ENCODE measurements at regions not wholly inside any gene's neighbourhood (a gene's known extent, or its start where the extent isn't known, plus 50 kb on each side); places are given as distances from the start of the nearest gene placed in this dataset.

DNA sequence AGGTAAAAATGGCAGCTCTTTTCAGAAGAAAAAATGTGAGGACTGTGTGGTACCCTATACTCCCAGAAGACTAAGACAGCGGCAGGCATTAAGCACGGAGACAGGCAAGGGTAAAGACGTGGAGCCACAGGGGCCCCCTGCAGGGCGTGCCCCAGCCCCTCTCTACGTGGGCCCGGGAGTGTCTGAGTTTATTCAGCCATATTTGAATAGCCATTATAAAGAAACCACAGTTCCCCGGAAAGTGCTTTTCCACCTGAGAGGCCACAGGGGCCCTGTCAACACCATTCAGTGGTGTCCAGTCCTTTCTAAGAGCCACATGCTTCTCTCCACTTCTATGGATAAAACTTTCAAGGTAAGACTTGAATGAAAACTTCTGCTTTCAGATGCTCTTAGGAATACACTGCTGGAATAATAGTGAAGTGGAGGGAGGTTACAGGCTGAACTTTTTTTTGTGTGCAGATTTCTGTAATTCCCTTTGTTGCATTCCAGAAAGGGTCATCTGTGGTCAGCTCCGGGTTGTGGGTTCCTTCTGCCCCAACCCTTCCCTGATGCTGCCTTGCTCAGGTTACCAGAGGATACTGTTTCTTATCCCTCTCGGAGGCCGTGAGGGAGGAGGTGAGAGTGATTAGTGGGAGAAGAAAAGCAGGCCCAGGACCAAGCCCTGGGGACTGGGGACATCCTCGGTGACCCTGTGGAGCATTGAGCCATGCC is 58.4 kb downstream of the SLC25A47 start:
- in situ Hi-C loops (cut with HindIII; ENCODE audit: low sequenced_read_pairs), result no loop called here

DNA sequence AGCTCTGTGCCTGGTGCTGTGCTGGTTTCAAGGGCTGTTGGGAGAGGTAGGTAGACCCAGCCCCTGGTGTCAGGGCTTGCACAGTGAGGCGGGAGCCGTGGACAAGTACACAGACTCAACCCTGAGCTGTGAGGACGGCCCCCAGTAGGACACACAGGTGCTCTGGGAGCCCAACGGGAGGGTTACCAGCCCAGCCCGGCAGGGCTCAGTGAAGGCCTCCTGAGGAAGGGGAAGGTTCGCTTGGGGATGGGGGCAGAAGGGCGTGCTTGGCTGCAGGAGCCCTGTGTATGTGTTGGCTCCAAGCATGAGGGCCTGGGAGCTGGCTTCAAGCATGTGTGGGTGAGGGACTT is 58.9 kb downstream of the SLC25A47 start:
- in situ Hi-C loops (cut with HindIII; ENCODE audit: low sequenced_read_pairs), result no loop called here

DNA sequence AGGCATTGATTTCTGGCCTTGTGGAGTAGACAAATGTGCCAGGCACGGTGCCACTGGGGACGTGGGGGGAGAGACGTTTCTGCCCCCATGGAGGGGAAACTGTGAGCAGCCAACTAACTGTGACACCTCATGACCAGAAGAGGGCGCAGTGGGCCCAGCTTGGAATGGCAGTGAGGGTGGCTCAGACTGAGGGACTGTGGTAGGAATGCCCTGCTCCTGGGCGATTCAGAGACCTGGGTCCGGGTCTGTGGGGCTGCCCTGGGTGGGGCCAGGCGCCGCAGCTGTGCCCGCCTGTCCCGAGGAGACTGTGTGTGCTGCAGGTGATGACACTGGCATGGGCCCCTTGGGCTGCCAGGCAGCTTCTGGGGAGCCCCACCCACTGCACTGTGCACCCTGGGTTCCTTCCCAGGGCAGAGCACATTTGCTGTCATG is 60.6 kb downstream of the SLC25A47 start:
- in situ Hi-C loops (cut with HindIII; ENCODE audit: low sequenced_read_pairs), result no loop called here

DNA sequence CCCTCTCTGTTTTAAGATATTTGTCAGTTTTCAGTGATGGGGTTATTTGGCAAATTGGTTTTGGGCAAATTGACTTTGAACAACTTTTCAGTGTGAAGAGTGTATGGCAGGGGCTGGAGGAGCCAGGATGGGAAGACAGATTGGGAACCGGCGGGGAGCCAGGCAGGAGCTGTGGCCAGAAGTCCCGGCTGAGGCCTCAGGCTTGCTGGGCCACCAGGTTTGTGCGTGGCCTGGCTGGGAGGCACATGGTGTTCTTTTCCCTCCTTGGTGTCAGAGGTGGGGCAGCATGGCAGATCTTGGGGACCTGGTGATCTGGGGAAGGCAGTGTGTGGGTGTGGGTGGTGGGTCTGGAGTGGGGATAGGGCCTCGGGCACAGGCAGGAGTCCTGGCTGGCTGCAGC is 61.1 kb downstream of the SLC25A47 start:
- in situ Hi-C loops (cut with HindIII; ENCODE audit: low sequenced_read_pairs), result no loop called here

DNA sequence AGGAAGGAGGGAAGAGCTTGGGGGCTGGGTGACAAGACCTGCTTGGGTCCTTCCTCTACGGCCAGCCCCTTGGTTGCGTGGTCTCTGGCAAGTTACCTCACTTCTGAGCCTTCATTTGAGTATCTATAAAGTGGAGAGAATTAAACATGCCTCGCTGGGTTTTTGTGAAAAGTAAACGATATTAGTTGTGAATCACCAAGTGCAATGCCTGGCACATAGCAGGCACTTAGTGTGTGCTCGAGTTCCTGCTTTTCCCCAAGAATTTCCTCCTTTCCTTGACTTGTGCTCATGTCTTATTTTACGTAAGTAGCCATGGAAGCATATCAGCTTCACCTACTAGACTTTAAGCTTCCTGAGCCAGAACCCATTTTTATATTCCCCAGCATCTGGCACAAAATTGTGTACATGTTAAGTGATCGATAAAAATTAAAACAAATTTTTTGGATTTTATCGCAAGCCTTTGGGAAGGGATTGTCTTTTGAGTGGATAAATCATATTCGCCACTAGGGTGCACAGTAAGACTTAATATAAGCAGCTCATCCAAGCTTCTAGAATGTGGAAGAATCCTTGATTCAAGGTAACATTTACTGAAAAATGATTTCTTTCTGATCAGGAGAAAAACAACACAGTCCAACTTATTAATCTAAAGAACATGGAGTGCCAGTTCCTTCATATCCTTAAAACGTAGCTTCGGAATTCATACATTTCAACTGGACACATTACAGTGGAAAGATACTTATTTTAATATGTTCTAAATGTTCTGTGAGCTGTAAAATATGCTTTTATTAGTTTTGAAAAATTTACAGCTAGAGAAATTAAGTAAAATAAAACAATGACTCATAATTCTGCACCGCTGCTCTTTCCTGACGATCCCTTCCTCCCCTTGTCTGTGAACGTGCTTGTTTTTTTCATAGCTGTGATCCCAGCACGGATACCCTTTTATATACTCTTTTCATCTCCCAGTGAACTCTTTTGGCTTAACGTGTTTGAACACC is 62.0 kb downstream of the SLC25A47 start:
- in situ Hi-C loops (cut with HindIII; ENCODE audit: low sequenced_read_pairs), result loop anchor here (5.0 kb wide), 1 partner anchor 262 kb away; no protein-coding TSS in a partner anchor

DNA sequence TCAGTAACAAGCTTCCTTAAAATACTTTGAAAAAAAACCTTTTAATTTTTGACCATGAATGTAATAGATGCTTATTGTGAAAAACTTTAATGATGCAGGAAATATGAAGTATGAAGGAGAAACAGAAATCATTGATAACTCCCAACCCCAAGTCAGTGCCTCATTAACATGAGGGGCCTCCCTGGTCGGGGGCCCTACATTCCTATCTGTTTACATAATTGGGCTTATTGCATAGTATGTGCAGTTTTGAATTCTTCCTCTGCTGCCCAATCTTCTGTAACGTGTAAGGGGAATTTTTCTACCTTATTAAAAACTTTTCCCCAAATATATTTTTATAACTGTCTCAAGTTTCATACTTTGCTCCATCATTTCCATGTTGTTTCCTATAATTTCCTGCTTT is 63.0 kb downstream of the SLC25A47 start:
- in situ Hi-C loops (cut with HindIII; ENCODE audit: low sequenced_read_pairs), result loop anchor here (5.0 kb wide), 1 partner anchor 261 kb away; no protein-coding TSS in a partner anchor

DNA sequence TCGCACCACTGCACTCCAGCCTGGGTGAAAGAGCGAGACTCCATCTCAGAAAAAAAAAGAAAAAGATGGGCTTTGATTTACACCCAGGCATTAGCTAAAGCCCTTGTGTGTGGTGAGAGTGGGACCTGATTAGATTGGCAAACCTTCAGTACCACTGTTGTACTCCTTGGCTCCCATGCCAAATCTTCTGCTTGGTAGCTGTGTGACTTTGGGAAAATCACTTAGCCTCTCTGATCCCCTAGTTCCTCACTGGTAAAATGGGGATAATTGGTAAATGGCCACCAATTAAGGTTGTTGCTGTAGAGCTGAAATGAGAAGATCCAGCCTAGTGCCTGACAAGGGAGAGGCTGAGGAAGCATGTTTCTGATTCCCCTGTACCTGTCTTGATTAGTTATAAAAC is 63.7 kb downstream of the SLC25A47 start:
- in situ Hi-C loops (cut with HindIII; ENCODE audit: low sequenced_read_pairs), result loop anchor here (5.0 kb wide), 1 partner anchor 260 kb away; no protein-coding TSS in a partner anchor

DNA sequence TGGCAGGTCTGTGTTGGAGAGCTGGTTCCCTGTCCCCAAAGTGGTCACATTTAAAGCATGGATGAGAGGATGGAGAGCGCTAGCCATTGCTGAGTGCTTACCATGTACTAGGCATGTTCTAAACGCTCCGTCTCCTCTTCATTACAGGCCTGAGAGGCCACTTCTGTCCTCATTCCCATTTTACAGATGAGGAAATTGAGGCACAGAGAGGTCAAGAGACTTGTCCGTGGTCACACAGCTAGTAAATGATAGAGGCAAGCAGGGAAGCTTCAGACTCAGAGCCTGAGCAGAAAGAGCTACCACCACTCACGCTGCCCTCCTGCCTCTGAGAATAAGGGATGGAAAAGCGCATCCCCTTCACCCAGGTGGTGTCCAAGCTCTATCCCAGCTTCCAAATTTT is 64.3 kb downstream of the SLC25A47 start:
- in situ Hi-C loops (cut with HindIII; ENCODE audit: low sequenced_read_pairs), result loop anchor here (5.0 kb wide), 1 partner anchor 260 kb away; no protein-coding TSS in a partner anchor

DNA sequence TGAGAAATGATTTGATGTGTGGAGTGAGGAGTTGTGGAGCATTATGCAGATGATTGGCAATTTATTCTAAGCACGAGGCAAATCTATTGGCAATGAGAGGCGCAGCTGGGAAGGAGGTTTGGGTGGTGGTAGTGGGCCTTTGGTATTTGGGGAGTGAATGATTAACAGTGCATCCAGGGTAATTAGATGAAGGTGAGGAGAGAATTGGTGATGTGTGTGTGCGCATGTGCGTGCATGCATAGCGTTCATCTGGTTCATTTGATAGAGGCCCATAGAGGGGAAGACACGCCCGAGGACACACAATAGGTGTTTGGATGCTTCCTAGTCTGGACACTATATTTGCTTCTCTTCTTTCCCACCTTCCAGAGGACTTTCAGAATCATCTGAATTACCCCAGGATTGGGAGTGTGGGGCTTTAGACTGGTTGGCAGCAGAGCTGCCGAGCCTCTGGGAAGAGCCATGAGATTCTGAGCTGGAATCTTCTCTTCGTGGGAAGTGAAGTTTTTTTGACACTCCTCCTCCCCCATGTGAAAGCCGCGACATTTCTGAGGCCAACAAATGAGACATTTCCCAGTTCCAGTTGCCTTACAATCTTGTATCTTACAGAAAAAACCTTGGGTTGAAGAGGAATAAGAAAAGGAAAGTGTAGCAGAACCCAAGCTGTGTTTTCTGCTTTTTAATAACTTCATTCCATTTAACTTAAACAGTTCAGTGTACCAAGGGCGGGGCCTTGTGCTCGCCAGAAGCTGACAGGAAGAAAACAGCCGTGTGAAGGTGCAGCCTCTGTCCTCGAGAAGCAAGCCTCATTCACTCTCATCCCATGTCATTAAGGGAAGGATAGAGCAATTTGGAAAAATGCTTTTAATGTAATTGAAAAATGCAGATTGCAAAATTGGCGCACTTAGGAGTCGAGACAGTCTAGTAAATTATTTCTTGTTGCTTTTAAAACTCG is 65.2 kb downstream of the SLC25A47 start:
- in situ Hi-C loops (cut with HindIII; ENCODE audit: low sequenced_read_pairs), result loop anchor here (5.0 kb wide), 1 partner anchor 259 kb away; no protein-coding TSS in a partner anchor

DNA sequence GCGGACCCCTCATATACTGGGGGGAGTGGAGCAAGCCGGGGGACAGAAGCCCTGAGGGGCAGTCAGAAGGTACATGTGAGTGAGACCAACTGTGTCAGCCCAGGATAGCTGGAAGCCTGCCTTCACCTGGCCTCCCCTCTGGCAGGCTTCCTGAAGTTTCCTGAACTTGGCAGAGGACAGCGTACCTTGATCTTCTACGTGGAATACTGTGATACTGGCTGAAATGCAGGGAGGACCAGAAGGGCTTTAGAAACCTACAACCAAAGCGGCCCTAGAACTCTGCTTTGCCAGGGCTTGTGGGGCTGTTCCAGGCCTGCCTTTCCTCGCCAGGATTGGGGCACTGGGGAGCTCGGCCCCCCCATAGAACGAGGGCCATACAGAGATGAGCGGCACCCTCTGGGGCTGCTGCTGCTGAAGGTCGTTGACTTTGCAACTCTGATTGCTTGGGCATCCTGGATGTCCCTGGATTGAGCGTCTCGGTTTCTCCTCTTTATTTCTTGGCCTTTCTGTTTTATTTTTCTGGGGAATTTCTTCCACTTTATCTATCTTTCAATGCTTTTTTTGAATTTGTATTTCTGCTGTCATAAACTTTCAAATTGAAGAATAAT is 66.5 kb downstream of the SLC25A47 start:
- in situ Hi-C loops (cut with HindIII; ENCODE audit: low sequenced_read_pairs), result loop anchor here (5.0 kb wide), 1 partner anchor 258 kb away; no protein-coding TSS in a partner anchor

DNA sequence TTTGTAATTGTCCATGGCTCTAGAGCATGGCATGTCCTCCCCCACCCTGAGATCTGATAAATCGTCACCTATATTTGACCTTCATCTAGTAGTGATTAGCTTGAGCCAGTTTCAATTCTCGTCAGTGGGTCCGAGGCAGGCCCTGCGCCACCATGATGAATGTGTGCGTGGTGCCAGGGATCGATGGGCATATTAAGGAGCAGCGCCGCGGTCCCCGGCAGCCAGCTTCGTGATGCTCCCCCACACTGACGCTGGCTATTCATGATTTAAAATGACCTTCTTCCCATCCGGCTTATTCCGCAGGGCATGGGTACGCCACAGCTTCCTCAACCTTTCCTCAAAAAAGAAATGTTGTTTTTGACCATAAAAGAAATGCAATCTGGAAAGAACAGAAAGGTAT is 68.0 kb downstream of the SLC25A47 start:
- in situ Hi-C loops (cut with HindIII; ENCODE audit: low sequenced_read_pairs), result no loop called here

DNA sequence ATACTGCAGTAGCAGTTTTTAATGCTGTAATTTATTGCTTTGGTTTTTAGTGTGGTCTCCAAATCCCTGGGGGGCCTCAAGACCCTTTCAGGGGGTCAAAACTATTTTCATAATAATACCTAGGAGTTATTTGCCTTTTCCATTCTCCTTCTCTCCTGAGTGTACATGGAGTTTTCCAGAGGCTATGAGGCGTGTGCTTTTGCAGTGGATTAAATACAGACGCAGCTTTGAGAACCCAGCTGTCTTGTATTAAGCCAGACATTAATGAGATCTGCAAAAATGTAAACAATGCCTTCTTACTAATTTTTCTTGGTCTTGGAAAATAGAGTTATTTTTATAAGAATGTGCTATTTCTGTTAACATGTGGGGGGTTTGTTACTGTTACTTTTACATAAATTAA is 68.6 kb downstream of the SLC25A47 start:
- in situ Hi-C loops (cut with HindIII; ENCODE audit: low sequenced_read_pairs), result no loop called here

DNA sequence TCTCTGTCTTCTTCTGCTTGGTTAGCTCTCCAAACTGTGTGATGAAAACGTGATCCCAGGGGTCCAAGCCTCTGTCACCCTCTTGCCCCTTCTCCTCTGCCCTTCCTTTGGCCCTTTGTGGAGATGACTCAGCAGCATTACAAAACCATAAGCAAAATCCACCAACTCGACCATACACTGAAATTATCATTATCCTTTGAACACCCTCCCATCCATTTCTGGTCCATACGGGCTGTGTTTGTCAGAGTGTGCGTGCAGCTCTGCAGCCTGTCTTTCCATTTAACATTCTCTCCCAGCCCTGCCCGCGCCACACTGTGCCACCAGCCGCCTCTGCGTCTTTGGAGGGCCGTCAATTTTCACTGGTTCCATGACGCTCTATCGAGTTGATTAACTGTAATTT is 69.2 kb downstream of the SLC25A47 start:
- in situ Hi-C loops (cut with HindIII; ENCODE audit: low sequenced_read_pairs), result no loop called here

DNA sequence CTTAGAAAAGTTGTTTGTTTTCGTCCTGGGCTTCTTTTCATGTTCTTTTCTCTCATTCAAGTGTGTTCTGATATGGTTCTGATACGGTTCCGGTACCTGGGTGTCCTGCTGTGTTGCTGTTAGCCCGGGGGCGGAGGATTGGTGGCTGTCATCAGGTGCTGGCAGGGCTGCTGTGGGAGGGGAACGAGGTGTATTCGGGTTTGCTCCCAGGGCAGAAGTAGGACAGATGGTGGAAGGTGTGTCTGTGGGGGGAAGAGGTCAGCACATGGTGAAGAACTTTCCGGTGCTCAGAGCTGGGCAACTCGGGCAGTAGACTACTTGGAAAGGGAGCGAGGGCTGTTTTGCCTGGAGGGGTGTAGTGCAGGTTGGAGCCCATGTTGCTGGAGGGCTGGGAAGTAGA is 70.2 kb downstream of the SLC25A47 start:
- in situ Hi-C loops (cut with HindIII; ENCODE audit: low sequenced_read_pairs), result no loop called here

DNA sequence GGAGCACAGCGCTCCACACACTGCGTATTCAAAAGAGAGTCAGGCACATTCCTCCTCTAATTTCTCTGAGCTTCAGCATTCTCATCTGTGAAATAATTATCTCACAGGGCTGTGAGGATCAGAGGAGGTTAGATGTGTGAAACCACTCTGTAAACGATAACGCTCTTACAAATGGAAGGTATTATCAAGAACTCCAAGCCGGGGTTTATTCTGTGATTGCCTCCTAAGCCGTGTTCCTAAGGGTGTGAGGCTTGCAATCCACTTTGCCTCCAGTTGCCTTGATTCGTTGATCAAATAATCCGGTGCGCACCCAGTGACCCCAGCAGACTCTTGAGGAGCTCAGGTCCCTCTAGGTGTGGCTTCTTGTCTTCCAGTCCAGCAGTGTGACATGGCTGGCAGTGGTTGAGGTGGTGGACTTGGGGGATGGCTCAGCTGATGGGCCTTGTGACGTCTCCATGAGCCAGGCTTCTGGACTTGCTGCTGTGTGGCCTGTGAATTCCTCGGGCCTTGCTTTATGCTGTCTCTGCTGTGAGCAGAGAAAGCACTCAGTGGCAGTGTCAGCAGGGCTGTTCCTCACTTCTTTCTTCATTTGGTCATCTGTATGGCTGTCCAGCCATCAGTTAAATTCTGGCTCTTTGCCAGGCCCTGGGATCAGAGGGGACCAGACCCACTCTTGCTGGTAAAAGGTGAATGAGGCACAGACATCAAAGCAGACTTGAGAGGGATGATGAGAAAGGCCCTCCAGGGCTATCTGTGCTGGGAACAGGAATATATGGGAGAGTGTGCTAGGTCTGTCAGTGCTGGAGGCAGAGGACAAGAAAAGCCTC is 71.0 kb downstream of the SLC25A47 start:
- in situ Hi-C loops (cut with HindIII; ENCODE audit: low sequenced_read_pairs), result no loop called here

DNA sequence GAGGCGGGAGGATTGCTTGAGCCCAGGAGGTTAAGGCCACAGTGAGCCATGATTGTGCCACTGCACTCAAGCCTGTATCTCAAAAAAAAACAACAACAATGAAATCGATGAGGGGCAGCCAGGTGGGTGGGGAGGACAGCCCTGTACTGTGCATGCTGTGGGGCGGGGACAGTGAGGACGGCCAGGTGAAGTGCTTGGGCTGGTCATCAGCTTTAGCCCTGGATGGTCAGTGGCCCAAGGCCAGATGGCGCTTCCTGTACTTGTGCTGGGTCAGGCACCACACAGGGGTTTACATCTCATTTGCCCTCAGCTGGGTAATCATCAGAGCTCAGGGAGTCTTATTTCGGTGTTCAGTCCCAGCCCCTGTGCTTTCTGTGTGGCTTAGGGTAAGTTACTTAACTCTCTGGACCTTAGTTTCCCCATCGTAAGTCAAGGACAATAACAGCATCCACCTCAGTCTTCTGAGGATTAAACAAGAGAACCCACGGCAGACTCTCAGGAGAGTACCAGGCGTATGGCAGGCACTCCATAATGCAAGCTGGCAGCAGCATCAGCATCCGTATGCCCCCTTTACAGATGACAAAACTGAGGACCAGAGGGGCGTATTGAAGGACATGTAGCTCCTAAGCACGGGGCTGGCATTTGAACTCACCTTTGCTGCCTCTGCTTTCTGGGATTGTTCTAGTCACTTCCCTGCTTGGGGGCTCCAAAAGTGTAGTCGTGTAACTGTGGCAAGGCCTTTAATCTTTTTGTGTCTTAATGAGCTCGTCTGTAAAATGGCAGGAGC is 71.9 kb downstream of the SLC25A47 start:
- in situ Hi-C loops (cut with HindIII; ENCODE audit: low sequenced_read_pairs), result no loop called here

DNA sequence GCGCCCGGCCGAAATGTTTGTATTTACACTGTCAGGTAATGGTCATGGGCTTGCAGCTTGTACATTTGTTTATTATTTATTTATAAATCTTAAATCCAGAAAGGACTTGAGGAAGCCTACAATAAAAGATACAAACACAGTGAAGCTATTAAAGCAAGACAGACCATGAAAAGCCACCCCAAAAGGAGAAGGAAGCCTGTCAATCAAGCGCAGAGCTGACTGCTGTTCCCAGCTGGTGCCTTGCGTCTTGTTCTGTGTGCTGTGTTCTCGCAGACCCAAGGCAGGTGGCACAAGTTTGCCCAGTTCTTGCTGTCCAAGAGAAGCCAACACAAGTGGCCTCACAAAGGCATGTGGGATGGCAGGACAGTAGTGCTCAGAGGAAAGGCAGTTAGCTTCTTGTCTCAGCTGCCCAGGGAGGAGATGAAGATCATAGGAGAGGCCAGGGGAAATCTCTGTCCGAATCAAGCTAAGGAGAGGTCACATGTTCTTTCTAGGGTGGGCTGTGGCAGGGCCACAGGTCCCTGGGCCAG is 73.2 kb downstream of the SLC25A47 start:
- in situ Hi-C loops (cut with HindIII; ENCODE audit: low sequenced_read_pairs), result no loop called here

DNA sequence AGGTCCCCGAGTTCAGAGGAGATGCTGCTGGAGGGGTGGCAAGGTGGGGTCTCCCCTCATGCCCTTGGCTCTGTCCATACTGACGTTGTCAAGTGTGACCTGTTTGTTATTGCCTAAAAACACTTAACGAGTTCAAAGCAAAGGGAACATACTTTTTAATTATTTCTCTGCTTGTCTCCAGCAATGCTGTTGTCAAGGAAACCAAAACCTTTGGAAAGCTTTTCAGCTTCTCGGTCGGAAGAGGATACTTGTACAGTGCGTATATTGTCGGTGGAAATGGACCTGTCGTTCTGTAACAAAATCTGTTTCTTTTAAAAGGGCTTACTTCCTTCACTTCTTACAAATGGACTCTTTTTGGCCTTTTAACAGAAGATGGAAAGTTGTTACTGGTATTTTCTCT is 73.9 kb downstream of the SLC25A47 start:
- in situ Hi-C loops (cut with HindIII; ENCODE audit: low sequenced_read_pairs), result no loop called here
